GM21390 (cell line): ENCODE measurements at regions not wholly inside any gene's neighbourhood (a gene's known extent, or its start where the extent isn't known, plus 50 kb on each side); places are given as distances from the start of the nearest gene placed in this dataset.

ENCODE experiments used
- ATAC-seq: cut with Tn5 transposase; IDR thresholded peaks from one replicate; pipeline ENCODE4 v1.9.1; 2021; ENCODE audit not compliant: unreplicated experiment

- no peak for ATAC-seq
These were observed 328.4 kb downstream of the DUSP6 start for GRCh38 chr12:89023936-89024335.

- ATAC-seq, result no peak
These were observed 331.6 kb downstream of the DUSP6 start for GRCh38 chr12:89020689-89021088.

- ATAC-seq, result no peak
These were observed 332.2 kb downstream of the DUSP6 start for GRCh38 chr12:89020121-89020480.

DNA sequence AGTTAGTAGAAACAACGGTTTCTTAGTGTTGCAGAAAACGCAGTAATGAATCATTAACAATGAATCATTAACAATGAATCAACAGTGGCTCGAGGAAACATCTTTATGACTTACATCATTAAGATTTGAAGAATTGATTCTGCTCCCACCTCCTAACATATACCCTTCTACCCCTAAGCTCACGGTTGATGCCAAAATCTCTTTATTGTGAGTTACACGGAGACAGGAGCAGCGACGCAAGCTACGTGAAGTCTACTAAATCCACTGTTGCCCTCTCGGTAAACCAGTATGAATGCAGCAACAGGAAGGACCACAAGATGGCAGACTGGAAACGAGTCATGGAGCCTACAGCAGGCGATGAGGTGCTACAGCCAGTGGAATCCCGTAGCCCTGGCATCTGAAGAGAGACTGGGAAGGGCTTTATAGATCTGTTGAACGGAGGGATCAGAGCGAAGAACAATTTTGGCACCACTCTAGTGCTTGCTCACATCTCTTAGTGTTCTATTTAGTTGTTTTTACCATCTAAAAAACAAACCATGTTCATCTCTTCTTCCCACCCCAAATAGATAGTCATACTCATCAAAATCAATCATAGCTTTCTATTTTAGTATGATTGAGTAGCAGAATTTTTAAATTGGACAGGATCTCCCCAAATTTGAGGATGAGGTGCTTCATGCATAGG, 332.7 kb downstream of the DUSP6 start:
- peak; percentile 97 for ATAC-seq

DNA sequence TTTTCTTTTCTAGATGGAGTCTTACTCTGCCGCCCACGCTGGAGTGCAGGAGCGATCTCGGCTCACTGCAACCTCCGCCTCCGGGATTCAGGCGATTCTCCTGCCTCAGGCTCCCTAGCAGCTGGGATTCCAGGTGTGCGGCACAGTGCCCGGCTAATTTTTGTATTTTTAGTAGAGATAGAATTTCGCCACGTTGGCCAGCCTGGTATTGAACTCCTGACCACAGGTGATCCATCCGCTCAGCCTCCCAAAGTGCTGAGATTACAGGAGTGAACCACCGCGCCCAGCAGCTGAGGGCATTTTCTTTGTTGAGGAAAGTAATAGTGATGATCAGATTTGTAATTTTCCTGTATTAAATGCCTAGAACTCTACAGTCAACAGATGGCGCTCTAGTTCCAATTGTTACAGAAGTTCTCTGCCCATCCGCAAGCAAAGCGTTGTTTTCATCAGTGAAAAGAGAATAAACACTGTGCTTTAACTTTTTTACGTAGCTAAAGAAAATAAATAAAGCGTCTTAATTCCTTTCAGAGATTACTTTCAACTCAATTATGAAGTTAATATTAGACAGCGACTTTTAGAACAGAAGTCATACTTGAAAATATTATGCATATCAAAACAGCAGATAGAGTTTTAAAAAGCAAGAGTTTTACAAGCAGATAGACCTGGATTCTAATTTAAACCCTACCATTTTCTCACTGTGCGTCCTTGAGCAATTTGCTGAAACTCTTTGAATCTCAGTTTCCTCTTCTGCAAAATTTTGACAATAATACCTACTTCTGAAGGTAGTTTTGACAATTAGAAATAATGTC, 335.1 kb downstream of the DUSP6 start:
- peak; percentile 49 for ATAC-seq

GRCh38 chr12:89015419-89015818, 336.9 kb downstream of the DUSP6 start:
- ATAC-seq, result no peak

GRCh38 chr12:88998421-88998820, 353.9 kb downstream of the DUSP6 start:
- ATAC-seq, result no peak

GRCh38 chr12:88996200-88996788, 356.0 kb downstream of the DUSP6 start:
- no peak for ATAC-seq

- ATAC-seq, result no peak
These were observed 357.3 kb downstream of the DUSP6 start for GRCh38 chr12:88994971-88995370.

- no peak for ATAC-seq
These were observed 357.8 kb downstream of the DUSP6 start for GRCh38 chr12:88994537-88994936.

DNA sequence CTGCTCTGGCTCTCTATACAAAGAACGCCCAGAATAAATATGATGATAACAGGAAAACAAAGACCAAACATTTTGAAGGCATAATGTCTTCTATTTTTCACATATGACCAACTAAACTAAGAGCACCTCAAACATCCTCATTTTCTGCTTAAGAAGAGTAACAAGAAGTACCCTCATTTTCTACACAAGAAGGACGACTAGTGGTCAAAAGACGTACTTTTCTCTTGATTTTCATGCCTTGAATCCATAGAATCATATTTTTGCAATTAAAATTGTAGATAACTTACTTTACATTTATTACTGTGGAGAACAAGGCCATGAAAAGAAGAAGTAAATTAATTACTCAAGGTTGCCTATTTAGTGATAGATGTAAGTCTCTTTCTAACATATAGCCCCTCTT, 358.6 kb downstream of the DUSP6 start:
- ATAC-seq, result peak; percentile 63

- no peak for ATAC-seq
These were observed 366.2 kb downstream of the DUSP6 start for GRCh38 chr12:88986056-88986455.

GRCh38 chr12:88985631-88986030, 366.7 kb downstream of the DUSP6 start:
- ATAC-seq, result no peak

DNA sequence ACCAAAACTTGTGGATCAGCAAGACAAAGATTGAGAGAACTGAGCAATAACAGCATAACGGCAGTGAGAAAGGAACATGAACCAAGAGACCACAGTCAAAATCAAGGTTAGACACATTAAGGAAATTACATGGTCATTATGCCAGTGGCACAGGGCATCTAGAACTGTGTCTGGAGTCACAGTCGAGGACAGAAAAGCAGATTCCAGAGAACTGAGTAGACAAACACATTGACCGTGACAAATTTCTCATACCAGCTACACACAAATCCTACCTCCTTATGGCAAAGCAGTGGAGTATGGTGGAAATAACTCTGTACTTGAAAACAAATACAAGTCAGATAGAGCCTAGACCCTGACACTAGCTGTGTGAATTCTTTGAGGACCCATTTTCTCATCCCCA, 367.3 kb downstream of the DUSP6 start:
- no peak for ATAC-seq

- ATAC-seq, result no peak
These were observed 369.6 kb downstream of the DUSP6 start for GRCh38 chr12:88982694-88983093.

- no peak for ATAC-seq
These were observed 375.2 kb downstream of the DUSP6 start for GRCh38 chr12:88977115-88977514.

DNA sequence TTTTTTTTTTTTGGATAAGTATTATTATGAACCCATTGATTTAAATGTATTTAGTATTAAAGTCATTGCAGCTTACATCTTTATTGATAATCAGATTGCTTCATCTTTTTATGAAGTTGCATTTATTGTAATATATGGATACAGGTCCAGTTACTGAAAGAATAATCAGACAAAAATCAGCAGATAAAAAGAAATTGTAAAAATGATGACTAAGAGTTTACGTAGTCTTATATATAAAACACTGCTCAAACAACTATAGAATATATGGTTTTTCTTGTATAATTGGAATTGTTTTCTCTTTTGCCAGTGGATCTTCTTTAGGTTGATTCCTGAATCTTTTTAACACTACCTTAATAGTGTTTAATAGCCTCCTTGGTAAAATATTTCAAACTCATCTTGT, 378.3 kb downstream of the DUSP6 start:
- no peak for ATAC-seq

DNA sequence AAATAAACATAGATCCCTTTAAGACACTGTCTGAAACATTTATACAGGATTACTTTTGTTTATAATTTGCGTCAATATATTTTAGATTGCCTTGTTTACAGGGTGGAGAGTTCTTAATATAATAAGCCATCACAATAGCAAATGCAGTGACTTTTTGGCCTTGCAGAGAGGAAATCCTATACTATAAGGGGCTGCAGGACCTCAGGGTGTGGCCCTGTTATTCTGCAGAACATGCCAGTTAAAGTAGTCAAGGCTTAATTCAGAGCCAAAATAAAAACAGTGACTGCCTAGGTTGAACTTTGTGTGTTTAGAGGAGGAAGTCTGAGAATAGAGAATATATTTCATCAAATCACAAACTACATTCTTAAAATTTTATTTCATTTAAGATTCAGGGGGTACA, 381.6 kb downstream of the DUSP6 start:
- no peak for ATAC-seq

DNA sequence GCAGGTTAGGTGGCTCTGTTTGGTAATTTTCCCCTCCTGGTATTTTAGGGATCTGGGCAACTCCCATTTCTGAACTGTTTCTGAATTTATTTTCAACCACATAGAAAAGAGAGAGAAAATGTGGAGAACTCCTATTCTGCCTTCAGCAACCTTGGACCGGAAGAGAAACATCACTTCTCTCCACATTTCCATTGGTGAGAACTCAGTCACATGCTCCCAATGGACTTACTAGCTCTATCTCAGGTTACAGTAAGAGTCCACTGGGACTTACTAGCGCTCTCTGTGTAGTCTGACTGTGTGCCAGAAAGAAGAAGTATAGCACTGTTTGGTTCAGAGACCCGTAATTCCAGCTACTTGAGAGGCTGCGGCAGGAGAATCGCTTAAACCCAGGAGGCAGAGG, 383.2 kb downstream of the DUSP6 start:
- no peak for ATAC-seq

- no peak for ATAC-seq
These were observed 380.1 kb upstream of the KITLG start for GRCh38 chr12:88960213-88960878.

GRCh38 chr12:88958946-88959345, 378.7 kb upstream of the KITLG start:
- no peak for ATAC-seq

DNA sequence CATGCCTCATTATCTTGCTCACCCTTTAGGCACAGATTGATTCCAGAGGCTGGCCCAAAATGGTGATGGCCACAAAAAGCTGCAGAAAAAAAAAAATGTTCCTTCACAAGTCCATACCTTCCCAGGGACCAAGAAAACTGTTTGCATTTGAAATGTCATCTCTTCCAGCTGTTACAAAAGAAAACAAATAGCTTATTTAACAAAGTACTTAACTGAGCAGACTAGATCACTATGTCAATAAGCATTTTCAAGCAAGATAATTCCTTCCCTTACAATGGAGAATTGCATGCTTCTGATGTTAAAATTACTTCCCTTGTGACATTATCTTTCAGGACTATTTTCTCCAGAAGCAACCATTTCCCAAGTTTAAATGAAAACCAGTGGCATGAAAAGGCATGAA, 377.9 kb upstream of the KITLG start:
- no peak for ATAC-seq
